C4-2B (cell line): ENCODE measurements at regions not wholly inside any gene's neighbourhood (a gene's known extent, or its start where the extent isn't known, plus 50 kb on each side); places are given as distances from the start of the nearest gene placed in this dataset.

Experiments used
- H3K27ac ChIP-seq: fragments of 450-650 bp; 2 replicates; pipeline ENCODE4 v1.5.1; 2017
- CTCF ChIP-seq: fragments of 450-650 bp; conservative IDR thresholded peaks from 2 replicates; pipeline ENCODE4 v1.5.1; 2017; ENCODE audit warnings: mild to moderate bottlenecking
- ZFX ChIP-seq: fragments of 450-650 bp; IDR thresholded peaks from 2 replicates; pipeline ENCODE4 v1.6.1; 2017

GRCh38 chr2:122209377-122209776 is 453.9 kb downstream of the TSN start:
- no peak for TF ChIP-seq CTCF
- TF ChIP-seq ZFX, result no peak
- H3K27ac ChIP-seq, result no peak overlapping the region

GRCh38 chr2:122210065-122210464 is 454.6 kb downstream of the TSN start:
- no peak overlapping the region for H3K27ac ChIP-seq
- no peak for TF ChIP-seq ZFX

GRCh38 chr2:122210898-122211856 is 455.7 kb downstream of the TSN start:
- no peak overlapping the region for H3K27ac ChIP-seq
- TF ChIP-seq ZFX (no peak), CTCF (no peak)

GRCh38 chr2:122213312-122213711 is 457.9 kb downstream of the TSN start:
- no peak for TF ChIP-seq CTCF

GRCh38 chr2:122216071-122216470 is 460.6 kb downstream of the TSN start:
- H3K27ac ChIP-seq, result no peak overlapping the region
- TF ChIP-seq CTCF (no peak), ZFX (no peak)

More at GRCh38 chr2:122213312-122213711, 457.9 kb downstream of the TSN start:
- no peak overlapping the region for H3K27ac ChIP-seq

- no peak for TF ChIP-seq ZFX
- TF ChIP-seq CTCF, result no peak
Observed at GRCh38 chr2:122216901-122217300, 461.4 kb downstream of the TSN start.

GRCh38 chr2:122218596-122218995 is 463.1 kb downstream of the TSN start:
- no peak for TF ChIP-seq CTCF
- no peak for TF ChIP-seq ZFX
- H3K27ac ChIP-seq, result no peak overlapping the region

More at GRCh38 chr2:122216901-122217300, 461.4 kb downstream of the TSN start:
- H3K27ac ChIP-seq, result no peak overlapping the region
